ENCODE measurements at regions not wholly inside any gene's neighbourhood (a gene's known extent, or its start where the extent isn't known, plus 50 kb on each side); places are given as distances from the start of the nearest gene placed in this dataset.
"Not testable (repeated sequence)": the region's sequence is repeated elsewhere in the genome, so short reads cannot be mapped to it uniquely, and the experiment has no call there.

DNA sequence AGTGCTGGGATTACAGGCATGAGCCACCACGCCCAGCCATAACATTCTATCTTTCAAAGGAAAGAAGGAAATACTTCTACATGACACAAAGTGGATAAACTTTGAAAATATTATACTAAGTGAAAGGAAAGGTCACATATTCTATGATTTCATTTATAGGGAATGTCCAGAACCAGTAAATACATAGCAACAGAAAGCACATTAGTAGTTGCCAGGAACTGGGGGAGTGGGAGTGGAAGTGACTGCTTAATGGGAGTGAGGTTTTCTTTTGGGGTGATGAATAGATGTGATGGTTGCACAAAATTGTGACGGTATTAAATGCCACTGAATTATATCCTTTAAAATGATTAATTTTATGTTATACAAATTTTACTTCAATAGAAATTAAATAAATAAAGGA is 95.7 kb upstream of the IL15 start:
- no peaks in the 10 kb centered on the region for H3K36me3 Mint-ChIP-seq
- H3K27me3 Mint-ChIP-seq, result no peaks in the 10 kb centered on the region
- no peak overlapping the region for H3K27ac Mint-ChIP-seq
- peaks cover 7% of the 10 kb centered on the region for H3K9me3 Mint-ChIP-seq (ENCODE audit: low read depth)
- no peak overlapping the region for H3K4me3 Mint-ChIP-seq
- H3K4me1 Mint-ChIP-seq (ENCODE audit: low read depth), result no peaks in the 10 kb centered on the region

DNA sequence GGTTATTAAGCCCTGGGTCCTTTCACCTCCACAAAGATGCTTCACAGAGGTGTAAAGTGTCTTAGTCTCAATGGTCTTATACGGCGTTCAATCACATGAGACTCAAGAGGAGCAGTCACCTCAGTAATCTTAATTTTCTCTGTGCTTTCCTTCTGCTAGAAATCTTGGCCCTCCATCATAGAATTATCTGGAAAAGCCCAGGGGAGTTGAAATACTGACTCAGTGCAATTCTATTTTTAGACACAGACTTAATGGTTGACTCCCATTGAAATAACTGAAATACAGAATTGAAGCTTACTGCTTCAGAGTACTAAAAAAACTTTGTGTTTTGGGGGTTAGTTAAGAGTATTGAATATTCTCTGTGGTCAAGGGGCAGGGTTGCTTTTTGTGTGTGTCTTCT is 94.5 kb upstream of the IL15 start:
- no peaks in the 10 kb centered on the region for H3K27me3 Mint-ChIP-seq
- no peaks in the 10 kb centered on the region for H3K36me3 Mint-ChIP-seq
- no peak overlapping the region for H3K27ac Mint-ChIP-seq
- H3K4me3 Mint-ChIP-seq, result no peak overlapping the region
- H3K9me3 Mint-ChIP-seq (ENCODE audit: low read depth), result peaks cover 7% of the 10 kb centered on the region
- no peaks in the 10 kb centered on the region for H3K4me1 Mint-ChIP-seq (ENCODE audit: low read depth)

DNA sequence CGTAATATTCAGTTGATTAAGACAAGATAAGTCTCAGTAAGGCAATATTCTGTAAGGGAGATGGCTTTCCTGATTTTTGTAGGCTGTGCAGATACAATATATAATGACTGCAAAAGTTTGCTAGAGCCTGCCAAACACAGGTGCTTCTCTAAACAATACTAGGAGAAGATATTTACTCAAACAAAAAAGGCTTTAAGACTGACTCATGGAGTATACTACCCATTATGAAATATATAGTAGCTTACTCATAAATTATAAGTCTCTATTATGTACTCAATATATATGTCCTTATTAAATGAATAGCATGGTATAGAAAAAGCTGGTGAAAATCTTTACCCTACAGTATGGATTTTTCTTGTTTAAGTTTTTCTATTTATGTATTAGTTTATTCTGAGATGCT is 93.2 kb upstream of the IL15 start:
- Mint-ChIP-seq H3K4me1 (ENCODE audit: low read depth) (no peaks in the 10 kb centered on the region), H3K27me3 (no peaks in the 10 kb centered on the region), H3K9me3 (ENCODE audit: low read depth) (peaks cover 8% of the 10 kb centered on the region), H3K27ac (no peak overlapping the region), H3K4me3 (no peak overlapping the region), H3K36me3 (no peaks in the 10 kb centered on the region)

DNA sequence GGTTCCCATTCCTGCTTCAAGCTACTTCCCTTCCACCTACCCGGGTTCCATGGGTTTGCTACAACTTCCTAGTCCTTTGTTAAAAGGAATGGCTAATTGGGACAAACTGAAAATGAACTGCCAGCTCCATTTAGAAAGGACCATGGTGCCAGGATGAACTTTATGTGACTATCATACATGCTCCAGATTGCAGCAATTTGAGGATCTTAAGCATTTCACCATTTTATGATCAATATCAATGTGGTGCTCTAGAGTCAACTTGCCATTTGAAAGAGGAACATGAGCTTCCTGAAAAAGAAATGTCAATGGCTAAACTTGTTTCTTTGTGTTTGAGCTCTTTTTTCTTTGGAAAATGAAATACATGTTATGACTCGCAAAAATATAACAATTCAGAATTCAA is 92.7 kb upstream of the IL15 start:
- Mint-ChIP-seq H3K36me3 (no peaks in the 10 kb centered on the region), H3K4me1 (ENCODE audit: low read depth) (no peaks in the 10 kb centered on the region)

DNA sequence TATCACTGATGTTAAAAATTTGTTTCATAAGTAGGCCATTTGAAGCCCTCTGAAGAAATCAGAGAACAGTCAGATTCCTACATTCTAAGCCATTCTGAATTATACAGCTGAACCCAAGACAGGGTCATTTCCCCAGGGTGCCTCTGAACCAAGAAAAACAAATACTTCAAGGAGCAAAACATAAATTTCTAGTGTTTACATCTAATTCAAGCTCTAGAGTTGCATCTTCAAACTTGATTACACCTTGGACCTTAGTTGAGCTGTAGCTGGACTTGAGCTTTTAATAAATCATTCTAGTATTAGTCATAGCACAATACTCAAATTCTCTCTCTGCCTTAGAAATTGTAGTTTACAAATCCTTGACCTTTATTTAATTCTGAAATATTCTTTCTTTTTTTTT is 87.6 kb upstream of the IL15 start:
- Mint-ChIP-seq H3K27ac (no peak overlapping the region), H3K9me3 (ENCODE audit: low read depth) (peaks cover 14% of the 10 kb centered on the region), H3K36me3 (no peaks in the 10 kb centered on the region), H3K4me3 (no peak overlapping the region), H3K4me1 (ENCODE audit: low read depth) (no peaks in the 10 kb centered on the region), H3K27me3 (no peaks in the 10 kb centered on the region)

More for the DNA sequence above, 92.7 kb upstream of the IL15 start:
- Mint-ChIP-seq H3K4me3 (no peak overlapping the region), H3K9me3 (ENCODE audit: low read depth) (peaks cover 4% of the 10 kb centered on the region), H3K27ac (no peak overlapping the region), H3K27me3 (no peaks in the 10 kb centered on the region)

DNA sequence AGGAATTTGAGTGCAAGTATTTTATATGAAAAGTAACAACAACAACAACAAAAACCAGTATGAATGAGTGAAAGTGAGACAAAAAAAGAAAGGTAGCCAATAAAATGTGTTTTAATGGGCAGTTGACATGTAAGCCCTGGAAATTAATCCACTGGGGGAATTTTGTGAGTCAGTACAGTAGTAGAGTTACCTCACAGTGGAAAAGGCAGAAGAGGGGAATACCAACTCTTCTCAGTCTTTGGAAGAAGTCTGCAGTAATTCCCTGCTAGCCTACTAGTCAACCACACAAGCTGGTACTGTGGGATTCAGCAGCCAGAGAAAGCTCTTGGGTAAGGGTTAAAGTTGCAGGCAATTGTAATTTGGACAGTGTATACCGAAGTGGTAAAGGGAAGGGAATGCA is 76.3 kb upstream of the IL15 start:
- H3K27me3 Mint-ChIP-seq, result no peaks in the 10 kb centered on the region
- H3K4me1 Mint-ChIP-seq (ENCODE audit: low read depth), result no peaks in the 10 kb centered on the region
- H3K36me3 Mint-ChIP-seq, result no peaks in the 10 kb centered on the region
- no peak overlapping the region for H3K4me3 Mint-ChIP-seq
- H3K27ac Mint-ChIP-seq, result no peak overlapping the region
- H3K9me3 Mint-ChIP-seq (ENCODE audit: low read depth), result no peaks in the 10 kb centered on the region

DNA sequence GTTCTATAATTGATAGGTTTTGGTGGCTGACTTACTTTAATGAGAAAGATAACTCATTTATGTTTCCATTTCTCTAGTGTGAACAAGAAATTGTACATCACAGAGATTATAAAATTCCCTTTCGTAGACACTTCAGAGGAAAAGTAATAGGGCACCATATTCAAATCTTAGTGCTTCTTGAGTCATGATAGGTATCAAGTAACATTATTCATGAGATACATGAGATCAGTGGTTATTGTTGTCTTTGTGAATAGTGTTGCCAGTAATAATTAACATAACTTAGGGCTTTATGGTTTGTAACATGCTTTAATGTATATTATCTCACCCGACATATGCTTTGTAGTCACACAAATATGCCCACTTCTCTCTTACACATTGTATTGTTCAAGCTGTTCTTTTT is 73.7 kb upstream of the IL15 start:
- Mint-ChIP-seq H3K36me3 (no peaks in the 10 kb centered on the region), H3K9me3 (ENCODE audit: low read depth) (no peaks in the 10 kb centered on the region), H3K27ac (no peak overlapping the region), H3K4me3 (no peak overlapping the region), H3K27me3 (no peaks in the 10 kb centered on the region), H3K4me1 (ENCODE audit: low read depth) (no peaks in the 10 kb centered on the region)

DNA sequence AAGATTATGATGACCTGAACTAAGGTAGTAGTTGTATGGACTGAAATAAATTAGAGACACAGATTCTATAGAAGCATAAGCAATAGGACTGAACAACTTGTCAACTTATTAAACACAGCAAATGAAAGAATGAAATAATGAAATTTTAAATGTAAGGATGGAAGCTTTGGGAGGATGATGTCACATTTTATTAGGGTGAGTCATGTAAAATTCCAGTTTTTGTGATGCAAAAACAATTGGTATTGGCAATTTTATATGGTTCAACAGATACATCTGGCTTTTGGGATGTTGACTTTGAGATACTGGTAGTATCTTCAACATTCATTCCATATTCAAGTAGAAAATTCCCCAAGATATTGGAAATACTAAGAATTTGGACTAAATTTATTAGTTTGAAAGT is 72.7 kb upstream of the IL15 start:
- H3K4me1 Mint-ChIP-seq (ENCODE audit: low read depth), result no peaks in the 10 kb centered on the region
- H3K9me3 Mint-ChIP-seq (ENCODE audit: low read depth), result no peaks in the 10 kb centered on the region
- H3K4me3 Mint-ChIP-seq, result no peak overlapping the region
- H3K27me3 Mint-ChIP-seq, result no peaks in the 10 kb centered on the region
- no peak overlapping the region for H3K27ac Mint-ChIP-seq
- H3K36me3 Mint-ChIP-seq, result no peaks in the 10 kb centered on the region

DNA sequence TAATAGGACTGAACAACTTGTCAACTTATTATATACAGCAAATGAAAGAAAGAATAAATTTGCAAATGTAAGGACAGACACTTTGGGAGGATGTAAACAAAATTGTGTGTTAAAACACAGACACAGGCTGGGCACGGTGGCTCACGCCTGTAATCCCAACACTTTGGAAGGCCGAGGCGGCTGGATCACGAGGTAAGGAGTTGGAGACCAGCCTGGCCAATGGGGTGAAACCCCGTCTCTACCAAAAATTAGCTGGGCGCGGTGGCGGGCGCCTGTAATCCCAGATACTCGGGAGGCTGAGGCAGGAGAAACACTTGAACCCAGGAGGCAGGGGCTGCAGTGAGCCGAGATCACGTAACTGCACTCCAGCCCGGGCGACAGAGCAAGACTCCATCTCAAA is 71.4 kb upstream of the IL15 start:
- H3K4me3 Mint-ChIP-seq; H3K36me3 Mint-ChIP-seq; H3K27me3 Mint-ChIP-seq; H3K4me1 Mint-ChIP-seq (ENCODE audit: low read depth); H3K27ac Mint-ChIP-seq; H3K9me3 Mint-ChIP-seq (ENCODE audit: low read depth): not testable (repeated sequence)

DNA sequence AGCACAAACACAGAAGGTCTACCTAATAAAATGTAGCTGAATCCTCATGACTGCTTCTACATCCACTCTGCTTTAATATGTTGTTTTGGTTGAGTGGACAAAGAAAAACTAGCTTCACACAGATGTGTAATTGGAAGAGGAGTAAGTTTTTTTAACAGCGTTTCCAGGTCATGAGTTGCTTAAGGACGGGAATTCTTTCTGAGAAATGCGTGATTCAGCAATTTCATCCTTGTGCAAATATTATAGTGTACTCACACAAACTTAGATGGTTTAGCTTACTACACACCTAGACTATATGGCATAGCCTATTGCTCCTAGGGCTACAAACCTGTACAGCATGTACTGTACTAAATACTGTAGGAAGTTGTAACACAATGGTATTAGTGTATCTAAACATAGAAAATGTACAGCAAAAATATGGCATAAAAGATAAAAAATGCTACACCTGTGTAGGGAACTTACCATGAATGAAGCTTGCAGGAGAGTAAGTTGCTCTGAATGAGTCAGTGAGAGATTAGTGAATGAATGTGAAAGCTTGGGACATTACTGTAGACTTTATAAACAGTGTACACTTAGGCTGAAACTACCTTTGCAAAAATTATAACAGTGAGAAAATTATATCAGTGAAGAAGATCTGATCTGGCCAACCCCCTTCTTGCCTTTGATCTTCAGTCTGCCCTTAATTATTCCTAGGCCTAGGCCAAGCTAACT is 70.8 kb upstream of the IL15 start:
- H3K9me3 Mint-ChIP-seq (ENCODE audit: low read depth), result no peaks in the 10 kb centered on the region
- H3K27me3 Mint-ChIP-seq, result no peaks in the 10 kb centered on the region
- H3K4me3 Mint-ChIP-seq, result no peak overlapping the region
- no peaks in the 10 kb centered on the region for H3K4me1 Mint-ChIP-seq (ENCODE audit: low read depth)
- no peak overlapping the region for H3K27ac Mint-ChIP-seq
- H3K36me3 Mint-ChIP-seq, result no peaks in the 10 kb centered on the region

DNA sequence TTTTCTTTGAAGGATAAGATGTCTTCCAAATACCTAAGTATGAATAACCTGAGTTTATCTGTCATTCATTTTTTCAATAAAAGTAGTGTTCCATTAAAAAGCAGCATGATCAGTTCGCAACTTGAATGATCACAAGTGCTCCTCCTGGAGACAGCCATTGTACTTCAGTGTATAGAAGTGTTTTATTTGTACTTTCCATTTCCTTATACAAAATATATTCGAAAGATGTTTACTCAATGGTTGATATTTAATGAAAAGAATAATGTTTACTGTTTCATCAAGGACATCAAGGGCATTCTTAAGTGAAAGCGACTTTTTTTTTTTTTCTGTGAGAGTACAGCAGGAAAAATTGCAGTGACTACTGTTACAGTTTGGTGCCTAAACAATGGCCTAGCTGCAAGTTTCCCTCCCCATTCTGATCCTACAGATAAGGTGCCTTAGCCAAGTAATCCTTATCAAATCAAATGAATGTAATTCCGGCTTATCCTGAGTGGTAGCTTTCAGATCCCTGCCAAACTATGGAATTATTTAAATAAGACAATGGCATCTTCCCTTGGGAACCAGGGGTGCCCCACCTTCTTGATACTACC is 69.0 kb upstream of the IL15 start:
- Mint-ChIP-seq H3K9me3 (ENCODE audit: low read depth) (no peaks in the 10 kb centered on the region), H3K4me1 (ENCODE audit: low read depth) (no peaks in the 10 kb centered on the region), H3K4me3 (no peak overlapping the region), H3K27me3 (no peaks in the 10 kb centered on the region), H3K27ac (no peak overlapping the region), H3K36me3 (no peaks in the 10 kb centered on the region)

DNA sequence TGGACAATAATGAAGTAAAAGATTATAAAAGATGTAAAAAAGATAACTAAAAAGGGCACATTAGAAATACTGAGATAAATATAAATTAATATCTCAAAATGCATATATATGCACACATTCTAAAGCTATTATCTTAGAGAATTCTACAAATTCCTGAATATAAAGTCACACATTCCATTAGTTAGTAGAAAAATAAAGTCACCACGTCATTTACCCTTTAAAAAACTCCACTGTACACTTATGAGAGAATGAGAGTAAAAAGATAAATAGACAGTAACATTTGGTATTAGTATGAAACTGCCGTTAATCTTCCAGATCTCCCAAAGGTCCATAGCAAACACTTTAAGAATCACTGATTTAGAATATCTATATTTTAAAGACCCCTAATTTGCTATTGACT is 67.2 kb upstream of the IL15 start:
- Mint-ChIP-seq H3K4me1 (ENCODE audit: low read depth) (no peaks in the 10 kb centered on the region), H3K27me3 (no peaks in the 10 kb centered on the region), H3K27ac (no peak overlapping the region), H3K9me3 (ENCODE audit: low read depth) (no peaks in the 10 kb centered on the region), H3K36me3 (no peaks in the 10 kb centered on the region), H3K4me3 (no peak overlapping the region)

DNA sequence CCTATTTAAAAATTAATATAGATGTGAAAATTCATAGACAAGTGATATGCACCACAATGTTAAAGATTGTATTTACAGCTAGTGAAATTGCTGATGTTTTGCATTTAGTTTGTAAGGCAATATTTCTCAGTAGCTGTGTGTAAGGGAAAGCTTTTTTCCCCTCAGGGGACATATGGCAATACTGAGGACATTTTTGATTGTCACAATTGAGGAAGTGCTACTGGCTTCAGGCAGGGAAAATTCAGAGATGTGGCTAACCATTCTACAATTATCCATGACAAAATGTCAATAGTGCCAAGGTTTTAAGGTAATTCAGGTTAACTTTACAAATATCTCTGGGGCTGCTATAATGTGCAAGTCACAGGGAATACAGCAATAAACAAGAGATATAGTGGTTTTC is 66.1 kb upstream of the IL15 start:
- Mint-ChIP-seq H3K27me3 (no peaks in the 10 kb centered on the region), H3K9me3 (ENCODE audit: low read depth) (no peaks in the 10 kb centered on the region), H3K4me3 (no peak overlapping the region), H3K27ac (no peak overlapping the region), H3K4me1 (ENCODE audit: low read depth) (no peaks in the 10 kb centered on the region), H3K36me3 (no peaks in the 10 kb centered on the region)

DNA sequence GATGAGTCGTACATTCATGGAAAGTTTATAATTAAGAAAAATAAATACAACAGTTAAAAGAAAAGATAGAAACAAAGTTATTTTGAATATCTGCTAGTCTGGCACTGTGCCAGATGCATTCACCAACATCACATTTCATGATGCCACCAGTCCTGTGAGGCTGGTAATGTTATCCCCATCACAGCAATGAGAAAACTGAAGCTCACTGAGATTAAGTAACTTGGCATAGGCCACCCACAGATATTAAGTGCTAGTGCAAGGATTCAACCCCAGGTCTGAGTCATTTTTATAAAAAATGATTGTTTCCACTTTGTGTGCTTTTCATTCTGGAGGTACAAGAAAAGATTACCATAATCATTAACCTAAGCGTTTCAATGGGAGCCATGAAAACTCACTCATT is 65.0 kb upstream of the IL15 start:
- no peak overlapping the region for H3K27ac Mint-ChIP-seq
- no peaks in the 10 kb centered on the region for H3K27me3 Mint-ChIP-seq
- no peak overlapping the region for H3K4me3 Mint-ChIP-seq
- no peaks in the 10 kb centered on the region for H3K4me1 Mint-ChIP-seq (ENCODE audit: low read depth)
- H3K36me3 Mint-ChIP-seq, result no peaks in the 10 kb centered on the region
- H3K9me3 Mint-ChIP-seq (ENCODE audit: low read depth), result no peaks in the 10 kb centered on the region

DNA sequence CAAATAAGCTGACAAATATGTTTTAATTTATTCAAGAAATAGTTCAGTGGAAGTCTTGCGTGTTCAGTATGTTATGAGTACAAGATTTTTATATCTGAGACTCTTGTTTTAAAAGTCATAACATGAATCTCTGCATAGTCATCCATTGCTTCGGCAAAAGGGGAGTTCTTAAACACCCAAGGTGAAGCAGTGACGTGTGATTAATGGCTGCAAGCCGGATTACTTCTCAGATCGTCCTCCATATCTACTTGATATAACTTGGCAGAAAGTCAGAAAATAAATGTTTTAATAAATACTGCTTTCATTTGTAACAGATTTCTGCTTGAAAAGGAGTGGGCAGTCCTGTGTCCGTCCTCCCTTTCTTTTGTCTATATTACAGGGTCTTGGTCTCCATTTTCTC is 64.6 kb upstream of the IL15 start:
- no peaks in the 10 kb centered on the region for H3K36me3 Mint-ChIP-seq
- H3K4me1 Mint-ChIP-seq (ENCODE audit: low read depth), result no peaks in the 10 kb centered on the region
- H3K27me3 Mint-ChIP-seq, result no peaks in the 10 kb centered on the region
- no peaks in the 10 kb centered on the region for H3K9me3 Mint-ChIP-seq (ENCODE audit: low read depth)
- no peak overlapping the region for H3K27ac Mint-ChIP-seq
- no peak overlapping the region for H3K4me3 Mint-ChIP-seq

DNA sequence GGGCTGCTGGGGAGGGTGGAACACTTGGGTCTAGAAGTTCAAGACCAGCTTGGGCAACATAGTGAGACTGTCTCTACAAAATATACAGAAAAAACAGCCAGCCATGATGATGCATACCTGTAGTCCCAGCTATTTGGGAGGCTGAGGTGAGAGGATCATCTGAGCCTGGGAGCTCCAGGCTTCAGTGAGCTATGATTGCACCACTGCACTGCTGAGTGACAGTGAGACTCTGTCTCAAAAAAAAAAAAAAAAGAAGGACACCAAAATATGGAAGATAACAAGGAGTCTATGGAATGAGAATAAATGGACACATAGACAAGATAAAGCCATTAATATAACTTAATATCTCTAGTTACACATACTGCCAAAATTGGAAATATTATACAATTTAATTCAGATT is 62.7 kb upstream of the IL15 start:
- no peaks in the 10 kb centered on the region for H3K36me3 Mint-ChIP-seq
- H3K27me3 Mint-ChIP-seq, result no peaks in the 10 kb centered on the region
- H3K27ac Mint-ChIP-seq, result no peak overlapping the region
- no peaks in the 10 kb centered on the region for H3K4me1 Mint-ChIP-seq (ENCODE audit: low read depth)
- no peaks in the 10 kb centered on the region for H3K9me3 Mint-ChIP-seq (ENCODE audit: low read depth)
- no peak overlapping the region for H3K4me3 Mint-ChIP-seq

Measured in activated naive CD8-positive, alpha-beta T cell (primary cell).